ENCODE measurements at regions not wholly inside any gene's neighbourhood (a gene's known extent, or its start where the extent isn't known, plus 50 kb on each side); places are given as distances from the start of the nearest gene placed in this dataset.

DNA sequence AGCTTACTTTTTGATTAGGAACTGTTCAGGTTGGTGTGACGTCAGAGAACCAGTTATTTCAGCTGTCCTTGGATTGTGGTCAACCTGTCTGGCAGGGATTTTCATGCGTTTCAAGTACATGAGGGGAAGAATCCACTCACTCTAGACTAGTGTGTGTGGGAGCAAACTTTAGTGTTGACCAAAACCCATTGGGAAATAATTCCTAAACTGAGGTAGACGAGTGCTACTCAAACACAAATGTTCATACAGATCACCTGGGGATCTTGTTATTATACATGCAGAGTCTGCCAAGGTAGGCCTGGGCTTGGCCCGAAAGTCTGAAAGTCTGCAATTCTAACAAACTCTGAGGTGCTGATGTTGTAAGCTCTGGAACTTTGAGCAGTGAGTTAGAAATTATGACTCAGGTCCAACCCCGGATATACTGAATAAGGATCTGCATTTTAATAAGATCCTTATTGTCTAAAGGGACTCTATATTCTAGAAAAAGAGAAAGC lies 111.1 kb upstream of the CREB5 start:
- Histone ChIP-seq H3K27me3 (no peaks in the 10 kb centered on the region), H3K9me3 (no peaks in the 10 kb centered on the region), H3K36me3 (no peaks in the 10 kb centered on the region), H3K27ac (no peak overlapping the region), H3K4me1 (no peaks in the 10 kb centered on the region), H3K4me3 (no peak overlapping the region)
- TF ChIP-seq, protein P1, sequence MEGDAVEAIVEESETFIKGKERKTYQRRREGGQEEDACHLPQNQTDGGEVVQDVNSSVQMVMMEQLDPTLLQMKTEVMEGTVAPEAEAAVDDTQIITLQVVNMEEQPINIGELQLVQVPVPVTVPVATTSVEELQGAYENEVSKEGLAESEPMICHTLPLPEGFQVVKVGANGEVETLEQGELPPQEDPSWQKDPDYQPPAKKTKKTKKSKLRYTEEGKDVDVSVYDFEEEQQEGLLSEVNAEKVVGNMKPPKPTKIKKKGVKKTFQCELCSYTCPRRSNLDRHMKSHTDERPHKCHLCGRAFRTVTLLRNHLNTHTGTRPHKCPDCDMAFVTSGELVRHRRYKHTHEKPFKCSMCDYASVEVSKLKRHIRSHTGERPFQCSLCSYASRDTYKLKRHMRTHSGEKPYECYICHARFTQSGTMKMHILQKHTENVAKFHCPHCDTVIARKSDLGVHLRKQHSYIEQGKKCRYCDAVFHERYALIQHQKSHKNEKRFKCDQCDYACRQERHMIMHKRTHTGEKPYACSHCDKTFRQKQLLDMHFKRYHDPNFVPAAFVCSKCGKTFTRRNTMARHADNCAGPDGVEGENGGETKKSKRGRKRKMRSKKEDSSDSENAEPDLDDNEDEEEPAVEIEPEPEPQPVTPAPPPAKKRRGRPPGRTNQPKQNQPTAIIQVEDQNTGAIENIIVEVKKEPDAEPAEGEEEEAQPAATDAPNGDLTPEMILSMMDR (IDR thresholded peaks at IDR 0.05): no peak
- no peak for TF ChIP-seq POLR2A (IDR thresholded peaks at IDR 0.05)
- DNase-seq: no peak

- Histone ChIP-seq H3K4me1 (no peaks in the 10 kb centered on the region), H3K27ac (no peak overlapping the region), H3K4me3 (no peak overlapping the region), H3K36me3 (no peaks in the 10 kb centered on the region), H3K9me3 (no peaks in the 10 kb centered on the region), H3K27me3 (no peaks in the 10 kb centered on the region)
- TF ChIP-seq POLR2A (IDR thresholded peaks at IDR 0.05): no peak
- TF ChIP-seq, protein P1 (IDR thresholded peaks at IDR 0.05): no peak
- DNase-seq: no peak
Measured at GRCh38 chr7:28304290-28304689, 108.0 kb upstream of the CREB5 start.

DNA sequence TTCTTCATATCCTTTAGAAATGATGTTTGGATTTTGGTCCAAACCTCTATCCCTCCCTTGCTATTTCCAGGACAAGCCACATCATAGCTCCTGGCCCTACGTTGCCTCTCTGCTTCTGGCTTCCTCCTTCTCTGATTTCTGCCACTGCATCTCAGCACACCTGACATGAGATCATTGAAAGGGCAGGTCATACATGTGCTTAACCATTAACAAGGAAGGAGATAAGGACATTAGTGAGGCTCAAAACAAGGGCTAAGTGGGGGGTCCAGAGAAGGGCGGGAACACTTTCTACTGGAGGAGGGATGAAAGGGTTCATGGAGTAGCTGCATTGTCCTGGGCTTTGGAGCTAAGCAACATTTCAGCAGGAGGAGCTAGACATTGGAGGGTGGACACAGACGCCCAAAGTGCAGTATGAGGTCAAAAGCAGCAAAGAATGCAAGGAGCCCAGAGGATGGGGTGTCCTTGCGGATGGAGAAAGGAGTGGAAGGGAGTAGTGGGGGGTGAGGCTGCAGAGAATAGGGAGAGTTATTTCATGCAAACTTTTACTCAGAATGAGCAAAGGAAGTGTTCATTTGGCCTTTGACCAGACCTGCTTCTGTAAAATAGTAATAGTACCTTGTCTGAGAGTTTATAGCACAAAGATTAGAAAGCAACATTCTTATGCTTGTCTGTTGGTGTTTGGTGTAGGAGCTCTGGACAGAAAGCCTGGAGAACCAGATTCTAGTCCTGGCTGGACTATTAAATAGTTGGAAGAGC lies 102.4 kb upstream of the CREB5 start:
- Histone ChIP-seq H3K9me3 (no peaks in the 10 kb centered on the region), H3K36me3 (no peaks in the 10 kb centered on the region), H3K4me1 (no peaks in the 10 kb centered on the region), H3K27me3 (no peaks in the 10 kb centered on the region), H3K27ac (no peak overlapping the region), H3K4me3 (no peak overlapping the region)
- no peak for DNase-seq
- no peak for TF ChIP-seq POLR2A (IDR thresholded peaks at IDR 0.05)
- TF ChIP-seq, protein P1 (IDR thresholded peaks at IDR 0.05): no peak

DNA sequence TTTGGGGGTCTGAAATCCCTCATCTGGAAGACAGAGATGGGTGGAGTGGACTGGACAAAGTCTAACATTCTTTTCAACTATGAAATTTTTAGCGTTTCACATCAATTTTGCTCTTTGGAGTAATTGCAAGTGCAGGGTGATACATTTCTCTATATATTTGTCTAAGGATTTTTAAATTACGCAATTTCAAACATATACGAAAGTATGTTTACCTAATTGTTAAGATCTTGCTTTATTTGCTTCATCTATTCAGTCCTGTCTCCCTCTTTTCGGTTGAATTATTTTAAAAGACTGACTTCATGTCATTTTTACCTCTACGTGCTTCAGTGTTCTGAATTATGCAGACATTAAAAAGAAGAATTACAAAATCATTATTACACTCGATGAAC lies 101.9 kb upstream of the CREB5 start:
- H3K9me3 ChIP-seq: no peaks in the 10 kb centered on the region
- H3K4me1 ChIP-seq: no peaks in the 10 kb centered on the region
- H3K27me3 ChIP-seq: no peaks in the 10 kb centered on the region
- TF ChIP-seq, protein P1 (IDR thresholded peaks at IDR 0.05): no peak
- TF ChIP-seq POLR2A (IDR thresholded peaks at IDR 0.05): no peak
- H3K36me3 ChIP-seq: no peaks in the 10 kb centered on the region
- no peak for DNase-seq
- no peak overlapping the region for H3K4me3 ChIP-seq
- H3K27ac ChIP-seq: no peak overlapping the region

GRCh38 chr7:28311670-28312069 lies 100.6 kb upstream of the CREB5 start:
- Histone ChIP-seq H3K4me1 (no peaks in the 10 kb centered on the region), H3K4me3 (no peak overlapping the region), H3K9me3 (no peaks in the 10 kb centered on the region), H3K27ac (no peak overlapping the region), H3K27me3 (no peaks in the 10 kb centered on the region), H3K36me3 (no peaks in the 10 kb centered on the region)
- TF ChIP-seq, protein P1 (IDR thresholded peaks at IDR 0.05): no peak
- no peak for TF ChIP-seq POLR2A (IDR thresholded peaks at IDR 0.05)
- no peak for DNase-seq
